ENCODE measurements at regions not wholly inside any gene's neighbourhood (a gene's known extent, or its start where the extent isn't known, plus 50 kb on each side); places are given as distances from the start of the nearest gene placed in this dataset.

- no peak for TF ChIP-seq POLR2A (IDR thresholded peaks at IDR 0.05)
- TF ChIP-seq, protein P1, sequence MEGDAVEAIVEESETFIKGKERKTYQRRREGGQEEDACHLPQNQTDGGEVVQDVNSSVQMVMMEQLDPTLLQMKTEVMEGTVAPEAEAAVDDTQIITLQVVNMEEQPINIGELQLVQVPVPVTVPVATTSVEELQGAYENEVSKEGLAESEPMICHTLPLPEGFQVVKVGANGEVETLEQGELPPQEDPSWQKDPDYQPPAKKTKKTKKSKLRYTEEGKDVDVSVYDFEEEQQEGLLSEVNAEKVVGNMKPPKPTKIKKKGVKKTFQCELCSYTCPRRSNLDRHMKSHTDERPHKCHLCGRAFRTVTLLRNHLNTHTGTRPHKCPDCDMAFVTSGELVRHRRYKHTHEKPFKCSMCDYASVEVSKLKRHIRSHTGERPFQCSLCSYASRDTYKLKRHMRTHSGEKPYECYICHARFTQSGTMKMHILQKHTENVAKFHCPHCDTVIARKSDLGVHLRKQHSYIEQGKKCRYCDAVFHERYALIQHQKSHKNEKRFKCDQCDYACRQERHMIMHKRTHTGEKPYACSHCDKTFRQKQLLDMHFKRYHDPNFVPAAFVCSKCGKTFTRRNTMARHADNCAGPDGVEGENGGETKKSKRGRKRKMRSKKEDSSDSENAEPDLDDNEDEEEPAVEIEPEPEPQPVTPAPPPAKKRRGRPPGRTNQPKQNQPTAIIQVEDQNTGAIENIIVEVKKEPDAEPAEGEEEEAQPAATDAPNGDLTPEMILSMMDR (IDR thresholded peaks at IDR 0.05): no peak
Observed at GRCh38 chr6:109258129-109258528, 124.1 kb downstream of the CD164 start.

All from adrenal gland (tissue), 5 donors.